K562 (cell line): ENCODE measurements at regions not wholly inside any gene's neighbourhood (a gene's known extent, or its start where the extent isn't known, plus 50 kb on each side); places are given as distances from the start of the nearest gene placed in this dataset.

Experiments used
- ATAC-seq: fragments of 200-7000 bp; cut with Tn5 transposase; 3 replicates; pipeline ENCODE4 v1.9.1; 2020; ENCODE audit warnings: moderate library complexity
- BruUV-seq: library from RNA; stranded (reverse); fragments of 400-500 nt; replicated peaks from 2 replicates; lab custom pipeline; 2021; lab: Mats Ljungman, UMichigan
- CTCF ChIA-PET: fragments of 300-600 bp; formaldehyde crosslinking; extraction: SDS; loops from one replicate; lab custom pipeline; 2021; ENCODE audit warnings: low intra/inter-chr PET ratio; lab: Yijun Ruan, JAX
- POLR2A ChIA-PET: fragments of 300-600, 350-650 bp; sonication (Branson Sonifier 250); formaldehyde crosslinking; extraction: SDS; loops from one replicate; lab custom pipeline; 2021; ENCODE audit warnings: antibody characterized with exemption, inconsistent platforms; lab: Yijun Ruan, JAX
- DNase-seq, 4 experiments: peaks; one replicate each; pipeline versions ENCODE4 v3.0.0 to v3.0.0-alpha.2; 2011 to 2018; ENCODE audit warnings: low spot score in 3 of 4, mixed read lengths in 3 of 4; ENCODE audit errors: extremely low read depth in 1 of 4
- FAIRE-seq: peaks from 2 replicates; lab custom pipeline; 2011; peaks lifted over from hg19 to GRCh38; lab: Jason Lieb, UNC
- H2AFZ ChIP-seq: 2 replicates; pipeline ENCODE4 v1.6.0; 2011; ENCODE audit warnings: low read depth, low read length, control low read depth, inconsistent platforms
- H3K27ac ChIP-seq: fragments of 200-600 bp; 3 replicates; pipeline ENCODE4 v1.8.0; 2011; ENCODE audit warnings: low read depth, mild to moderate bottlenecking, control low read depth, inconsistent platforms, low read length, moderate library complexity, mixed read lengths; ENCODE audit errors: extremely low read depth
- H3K27me3 ChIP-seq, 2 experiments: fragments of 300-600 bp in 1 of 2; 2 replicates in 1 of 2; 3 replicates in 1 of 2; pipeline versions ENCODE4 v1.6.0 to v1.8.0; 2011; ENCODE audit warnings: inconsistent platforms in 2 of 2, low read length in 2 of 2, mild to moderate bottlenecking in 1 of 2, mixed read lengths in 1 of 2, moderate library complexity in 1 of 2; ENCODE audit not compliant: control insufficient read depth in 2 of 2, insufficient read depth in 2 of 2
- H3K36me3 ChIP-seq: fragments of 300-600 bp; 3 replicates; pipeline ENCODE4 v1.8.0; 2011; ENCODE audit warnings: mild to moderate bottlenecking, low read length, inconsistent platforms; ENCODE audit not compliant: control insufficient read depth, insufficient read depth
- H3K4me1 ChIP-seq, 2 experiments: fragments of 200-600 bp in 1 of 2; replicated peaks in 1 of 2; 2 replicates in 1 of 2; 3 replicates in 1 of 2; pipeline versions ENCODE4 v1.5.1 to v1.8.0; 2011; ENCODE audit warnings: inconsistent platforms in 2 of 2, low read length in 2 of 2, mild to moderate bottlenecking in 1 of 2, mixed read lengths in 1 of 2, moderate library complexity in 1 of 2; ENCODE audit not compliant: control insufficient read depth in 2 of 2, insufficient read depth in 2 of 2
- H3K4me2 ChIP-seq: 2 replicates; pipeline ENCODE4 v1.6.1; 2011; ENCODE audit warnings: low read length, control low read depth, inconsistent platforms, mixed read lengths; ENCODE audit not compliant: insufficient read depth
- H3K4me3 ChIP-seq: fragments of 200-600 bp; sonication (generic), shearing (Covaris generic); 2 replicates; pipeline ENCODE4 v1.5.1; 2016; ENCODE audit warnings: control low read depth, inconsistent platforms
- H3K79me2 ChIP-seq: fragments of 200-600 bp; 3 replicates; pipeline ENCODE4 v1.8.0; 2011; ENCODE audit warnings: low read length, inconsistent platforms; ENCODE audit not compliant: control insufficient read depth, insufficient read depth
- H3K9ac ChIP-seq, 2 experiments: 2 replicates each; pipeline versions ENCODE4 v1.6.0 to v1.6.1; 2011; ENCODE audit warnings: low read depth in 2 of 2, low read length in 2 of 2, control low read depth in 1 of 2, inconsistent platforms in 1 of 2, mild to moderate bottlenecking in 1 of 2, mixed read lengths in 1 of 2; ENCODE audit not compliant: insufficient read depth in 1 of 2
- H3K9me1 ChIP-seq: one replicate; pipeline ENCODE4 v1.6.0; 2011; ENCODE audit warnings: inconsistent platforms, mild to moderate bottlenecking, low read length, moderate library complexity; ENCODE audit not compliant: control insufficient read depth, insufficient read depth
- H3K9me3 ChIP-seq: replicated peaks from 2 replicates; pipeline ENCODE4 v1.5.1; 2011; ENCODE audit warnings: low read depth, low read length, inconsistent platforms; ENCODE audit not compliant: control insufficient read depth, insufficient read depth
- H4K20me1 ChIP-seq: replicated peaks from 2 replicates; pipeline ENCODE4 v1.6.1; 2011; ENCODE audit warnings: low read length, inconsistent platforms, mixed read lengths; ENCODE audit not compliant: control insufficient read depth, insufficient read depth
- CEBPG ChIP-seq, 3 experiments: fragments of 200-800 bp in 1 of 3; sonication (Bioruptor generic) in 1 of 3; sonication (generic) in 1 of 3; formaldehyde crosslinking in 1 of 3; IDR thresholded peaks in 2 of 3; conservative IDR thresholded peaks in 1 of 3; 2 replicates each; pipeline versions ENCODE4 v1.6.1 to v1.8.0; 2016 to 2022; ENCODE audit warnings: missing compliant biosample characterization in 2 of 3, missing genetic modification characterization in 2 of 3, mild to moderate bottlenecking in 1 of 3, missing genetic modification reagents in 1 of 3
- CREBBP ChIP-seq: IDR thresholded peaks from one replicate; pipeline ENCODE4 v1.6.1; 2012; ENCODE audit warnings: low read depth, mild to moderate bottlenecking, control low read depth, inconsistent platforms, low read length
- ELF1 ChIP-seq: fragments of 200-800 bp; sonication (Bioruptor generic); IDR thresholded peaks from 2 replicates; pipeline ENCODE4 v1.6.1; 2016; ENCODE audit warnings: missing genetic modification characterization, missing compliant biosample characterization
- FOXM1 ChIP-seq, 2 experiments: fragments of 450-650 bp in 1 of 2; sonication (generic) in 1 of 2; formaldehyde crosslinking in 1 of 2; IDR thresholded peaks; 2 replicates each; pipeline versions ENCODE4 v1.6.1 to v1.9.0; 2017 to 2022; ENCODE audit warnings: low read depth in 2 of 2, mild to moderate bottlenecking in 2 of 2, missing genetic modification reagents in 1 of 2, moderate library complexity in 1 of 2
- GABPA ChIP-seq: fragments of 200-800 bp; sonication (Bioruptor generic); conservative IDR thresholded peaks from 2 replicates; pipeline ENCODE4 v1.6.1; 2016; ENCODE audit warnings: low read depth, missing genetic modification characterization, missing compliant biosample characterization
- GTF2A2 ChIP-seq: IDR thresholded peaks from 2 replicates; pipeline ENCODE4 v1.6.1; 2016; ENCODE audit warnings: mild to moderate bottlenecking, missing genetic modification characterization, missing compliant biosample characterization
- PCBP2 ChIP-seq: fragments of 200-400 bp; formaldehyde crosslinking; IDR thresholded peaks from 2 replicates; pipeline ENCODE4 v1.6.1; 2018; ENCODE audit warnings: low read length, low read depth, mild to moderate bottlenecking, moderate library complexity; ENCODE audit not compliant: poor library complexity, severe bottlenecking
- RBM22 ChIP-seq: fragments of 200-400 bp; formaldehyde crosslinking; IDR thresholded peaks from 2 replicates; pipeline ENCODE4 v1.6.1; 2018; ENCODE audit warnings: low read length, low read depth; ENCODE audit not compliant: poor library complexity, severe bottlenecking
- TCF15 ChIP-seq: fragments of 250-450 bp; sonication (Bioruptor Pico); IDR thresholded peaks from 2 replicates; pipeline ENCODE4 v1.8.0; 2022; ENCODE audit warnings: moderate library complexity, mild to moderate bottlenecking, inconsistent platforms
- ZNF134 ChIP-seq: fragments of 250-450 bp; sonication (Bioruptor Pico); conservative IDR thresholded peaks from 2 replicates; pipeline ENCODE4 v1.4.0; 2020
- ZNF23 ChIP-seq: fragments of 250-450 bp; sonication (Bioruptor Pico); IDR thresholded peaks from 2 replicates; pipeline ENCODE4 v1.4.0; 2020; ENCODE audit warnings: mild to moderate bottlenecking
- ZNF232 ChIP-seq: sonication (generic); formaldehyde crosslinking; IDR thresholded peaks from 2 replicates; pipeline ENCODE4 v1.8.0; 2022; ENCODE audit warnings: mild to moderate bottlenecking, missing genetic modification reagents
- ZNF583 ChIP-seq: fragments of 250-450 bp; sonication (Bioruptor Pico); IDR thresholded peaks from 2 replicates; pipeline ENCODE4 v1.4.0; 2020
- ZNF592 ChIP-seq: fragments of 450-650 bp; IDR thresholded peaks from 2 replicates; pipeline ENCODE4 v1.6.1; 2017; ENCODE audit warnings: antibody characterized with exemption, mild to moderate bottlenecking
- WGBS: fragments of 100-300 bp; shearing (Covaris generic); methylation state at CpG from one replicate; pipeline ENCODE4 v1.1.6; 2016; ENCODE audit warnings: low coverage, mixed read lengths; ENCODE audit not compliant: insufficient coverage; ENCODE audit errors: missing lambda C conversion rate; 5-methylcytosine and 5-hydroxymethylcytosine counted together
- in situ Hi-C: fragments of 300-500 bp; cut with MboI; formaldehyde crosslinking; loops from 4 replicates; pipeline ENCODE4 v1.15.0; 2018; ENCODE audit warnings: inconsistent platforms, mixed read lengths
- intact Hi-C: fragments of 100-400 bp; cut with micrococcal nuclease; formaldehyde crosslinking; loops from 2 replicates; pipeline ENCODE4 v1.14.2; 2022

- Histone ChIP-seq H3K27me3 (peaks cover 0 to 2% of the 10 kb centered on the region in 2 experiments; a peak in 1 of 5 replicates), H3K4me1 (no peaks in the 10 kb centered on the region), H3K9me1 (no peaks in the 10 kb centered on the region), H3K4me3 (no peak overlapping the region), H3K27ac (no peak overlapping the region), H3K9ac (no peak overlapping the region), H3K4me2 (no peak overlapping the region), H3K79me2 (no peaks in the 10 kb centered on the region), H3K36me3 (no peaks in the 10 kb centered on the region), H2AFZ (no peak overlapping the region), H3K9me3 (no peaks in the 10 kb centered on the region), H4K20me1 (no peaks in the 10 kb centered on the region)
- no TSS peak for BruUV-seq
- in situ Hi-C loops = no loop called here
- ATAC-seq (no peak), FAIRE-seq (no peak), DNase-seq (no peak)
- 1% methylated on average over 5 of the region's 5 CpGs for WGBS
- TF ChIP-seq PCBP2 (no peak), ZNF23 (CRISPR knock-in tag) (no peak), ZNF592 (no peak), GABPA (tag) (no peak), CREBBP (no peak), ZNF583 (no peak), ZNF134 (CRISPR knock-in tag) (no peak), GTF2A2 (tag) (no peak), CEBPG (CRISPR knock-in tag; IDR thresholded peaks at IDR 0.05) (no peak), CEBPG (tag; conservative IDR thresholded peaks at IDR 0.05 in 1 of 2, IDR thresholded peaks at IDR 0.05 in 1 of 2) (no peak), TCF15 (no peak), ELF1 (no peak), RBM22 (no peak), ZNF232 (CRISPR knock-in tag) (no peak), FOXM1 (IDR thresholded peaks at IDR 0.05; ENCODE audit: low read depth) (no peak), FOXM1 (CRISPR knock-in tag; IDR thresholded peaks at IDR 0.05; ENCODE audit: low read depth) (no peak)
- CTCF ChIA-PET = no interaction called here
- intact Hi-C loops = no loop called here
- POLR2A ChIA-PET = interaction anchor here (1.3 kb wide), 1 partner anchor 10 kb away, joined by 3 read pairs; no protein-coding TSS in a partner anchor
Measured at GRCh38 chr1:60841116-60842046, 241.0 kb upstream of the NFIA start.
